ENCODE measurements at regions not wholly inside any gene's neighbourhood (a gene's known extent, or its start where the extent isn't known, plus 50 kb on each side); places are given as distances from the start of the nearest gene placed in this dataset.

GRCh38 chr1:18009055-18009454 lies 98.5 kb upstream of the IGSF21 start:
- TF ChIP-seq POLR2A (IDR thresholded peaks at IDR 0.05) (no peak), CTCF (IDR thresholded peaks at IDR 0.05 in 8 of 11, conservative IDR thresholded peaks at IDR 0.05 in 3 of 11) (no peak)

Data from spleen (tissue), 7 donors.